C4-2B (cell line): ENCODE measurements at regions not wholly inside any gene's neighbourhood (a gene's known extent, or its start where the extent isn't known, plus 50 kb on each side); places are given as distances from the start of the nearest gene placed in this dataset.

Source experiments
- ZFX ChIP-seq: fragments of 450-650 bp; IDR thresholded peaks from 2 replicates; pipeline ENCODE4 v1.6.1; 2017
- TF ChIP-seq, protein P1 (sequence below): fragments of 450-650 bp; conservative IDR thresholded peaks from 2 replicates; pipeline ENCODE4 v1.5.1; 2017; ENCODE audit warnings: mild to moderate bottlenecking

- TF ChIP-seq, protein P1, sequence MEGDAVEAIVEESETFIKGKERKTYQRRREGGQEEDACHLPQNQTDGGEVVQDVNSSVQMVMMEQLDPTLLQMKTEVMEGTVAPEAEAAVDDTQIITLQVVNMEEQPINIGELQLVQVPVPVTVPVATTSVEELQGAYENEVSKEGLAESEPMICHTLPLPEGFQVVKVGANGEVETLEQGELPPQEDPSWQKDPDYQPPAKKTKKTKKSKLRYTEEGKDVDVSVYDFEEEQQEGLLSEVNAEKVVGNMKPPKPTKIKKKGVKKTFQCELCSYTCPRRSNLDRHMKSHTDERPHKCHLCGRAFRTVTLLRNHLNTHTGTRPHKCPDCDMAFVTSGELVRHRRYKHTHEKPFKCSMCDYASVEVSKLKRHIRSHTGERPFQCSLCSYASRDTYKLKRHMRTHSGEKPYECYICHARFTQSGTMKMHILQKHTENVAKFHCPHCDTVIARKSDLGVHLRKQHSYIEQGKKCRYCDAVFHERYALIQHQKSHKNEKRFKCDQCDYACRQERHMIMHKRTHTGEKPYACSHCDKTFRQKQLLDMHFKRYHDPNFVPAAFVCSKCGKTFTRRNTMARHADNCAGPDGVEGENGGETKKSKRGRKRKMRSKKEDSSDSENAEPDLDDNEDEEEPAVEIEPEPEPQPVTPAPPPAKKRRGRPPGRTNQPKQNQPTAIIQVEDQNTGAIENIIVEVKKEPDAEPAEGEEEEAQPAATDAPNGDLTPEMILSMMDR, result no peak
- TF ChIP-seq ZFX, result no peak
Measured at GRCh38 chr14:29354486-29354885, 573.2 kb downstream of the PRKD1 start.
